ENCODE measurements at regions not wholly inside any gene's neighbourhood (a gene's known extent, or its start where the extent isn't known, plus 50 kb on each side); places are given as distances from the start of the nearest gene placed in this dataset.
"Not testable (repeated sequence)": the region's sequence is repeated elsewhere in the genome, so short reads cannot be mapped to it uniquely, and the experiment has no call there.

DNA sequence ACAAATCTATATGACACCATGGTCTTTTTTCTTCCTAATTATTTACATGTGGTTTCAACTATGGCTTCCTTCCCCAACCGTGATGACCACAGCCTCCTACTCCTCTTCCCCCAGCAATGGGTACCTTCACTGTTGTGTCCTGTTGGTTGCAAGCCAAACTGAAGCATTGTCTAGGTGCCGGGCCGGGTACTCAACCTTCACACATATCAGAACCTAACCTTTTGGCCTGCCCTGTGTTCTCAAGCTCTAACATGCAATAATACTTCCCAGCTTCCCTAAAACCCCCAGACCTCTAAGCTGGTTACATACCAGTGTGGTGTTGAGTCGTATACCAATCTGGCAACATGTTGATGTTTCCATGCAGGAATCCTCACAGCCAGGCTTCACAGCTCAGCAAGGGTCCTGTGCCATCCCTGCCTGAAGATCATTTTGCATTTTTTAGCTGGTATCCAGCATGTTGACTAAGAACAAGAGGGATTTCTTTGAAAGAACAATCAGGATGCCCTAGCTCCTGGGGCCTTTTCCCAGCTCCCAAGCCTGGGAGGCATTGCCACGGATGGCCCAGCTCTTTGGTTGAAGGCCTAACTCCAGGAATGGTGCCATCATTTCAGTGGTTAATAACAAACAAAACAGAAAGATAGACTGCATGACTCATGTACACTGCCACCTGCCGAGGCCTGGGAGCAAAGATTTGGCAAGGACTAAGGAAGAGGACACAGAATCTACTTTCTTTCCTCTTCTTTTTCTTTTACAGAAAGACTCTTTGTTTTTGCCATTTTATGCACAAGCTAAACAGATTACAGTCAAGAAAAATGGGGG lies 373.7 kb upstream of the SALL1 start:
- TF ChIP-seq CTCF (IDR thresholded peaks at IDR 0.05), result no peak
- Histone ChIP-seq H3K36me3 (no peaks in the 10 kb centered on the region), H3K27me3 (replicated peaks; ENCODE audit: insufficient read depth) (no peaks in the 10 kb centered on the region), H3K4me3 (no peak overlapping the region), H3K9me3 (no peaks in the 10 kb centered on the region), H3K27ac (no peak overlapping the region), H3K4me1 (ENCODE audit: control insufficient read depth in 1 of 2, low read depth in 2 of 2) (no peaks in the 10 kb centered on the region)
- DNase-seq (ENCODE audit: low spot score) (no peak), ATAC-seq (ENCODE audit: insufficient number of reproducible peaks, low FRiP score, low read depth) (no peak)

DNA sequence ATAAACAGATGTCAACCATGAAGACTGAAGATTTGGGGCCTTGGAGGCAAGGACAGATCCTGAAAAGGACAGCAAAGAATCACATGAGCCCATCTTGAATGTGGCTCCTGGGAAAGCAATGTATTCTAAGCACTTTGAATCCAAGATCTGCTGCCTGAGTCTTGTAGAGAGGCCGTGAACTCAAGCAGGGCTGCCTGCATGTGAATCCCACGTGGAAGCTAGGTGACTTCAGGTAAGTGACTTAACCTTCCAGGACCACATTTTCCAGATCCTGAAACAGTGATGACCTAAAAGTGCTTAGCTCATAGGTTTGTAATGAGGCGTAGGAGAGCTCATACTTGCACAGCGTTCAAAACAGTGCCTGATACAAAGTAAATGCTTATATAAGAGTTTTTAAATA lies 373.0 kb upstream of the SALL1 start:
- Histone ChIP-seq H3K4me3 (no peak overlapping the region), H3K36me3 (no peaks in the 10 kb centered on the region), H3K9me3 (no peaks in the 10 kb centered on the region), H3K27me3 (replicated peaks; ENCODE audit: insufficient read depth) (no peaks in the 10 kb centered on the region), H3K27ac (no peak overlapping the region), H3K4me1 (ENCODE audit: control insufficient read depth in 1 of 2, low read depth in 2 of 2) (no peaks in the 10 kb centered on the region)
- no peak for ATAC-seq (ENCODE audit: insufficient number of reproducible peaks, low FRiP score, low read depth)
- no peak for TF ChIP-seq CTCF (IDR thresholded peaks at IDR 0.05)
- no peak for DNase-seq (ENCODE audit: low spot score)

- Histone ChIP-seq H3K4me1 (ENCODE audit: control insufficient read depth in 1 of 2, low read depth in 2 of 2) (no peaks in the 10 kb centered on the region), H3K9me3 (no peaks in the 10 kb centered on the region), H3K36me3 (no peaks in the 10 kb centered on the region), H3K27me3 (replicated peaks; ENCODE audit: insufficient read depth) (no peaks in the 10 kb centered on the region), H3K27ac (no peak overlapping the region), H3K4me3 (no peak overlapping the region)
- TF ChIP-seq CTCF (IDR thresholded peaks at IDR 0.05), result no peak
- DNase-seq (ENCODE audit: low spot score) (no peak), ATAC-seq (ENCODE audit: insufficient number of reproducible peaks, low FRiP score, low read depth) (no peak)
Observed at GRCh38 chr16:51523400-51523799, 372.3 kb upstream of the SALL1 start.

DNA sequence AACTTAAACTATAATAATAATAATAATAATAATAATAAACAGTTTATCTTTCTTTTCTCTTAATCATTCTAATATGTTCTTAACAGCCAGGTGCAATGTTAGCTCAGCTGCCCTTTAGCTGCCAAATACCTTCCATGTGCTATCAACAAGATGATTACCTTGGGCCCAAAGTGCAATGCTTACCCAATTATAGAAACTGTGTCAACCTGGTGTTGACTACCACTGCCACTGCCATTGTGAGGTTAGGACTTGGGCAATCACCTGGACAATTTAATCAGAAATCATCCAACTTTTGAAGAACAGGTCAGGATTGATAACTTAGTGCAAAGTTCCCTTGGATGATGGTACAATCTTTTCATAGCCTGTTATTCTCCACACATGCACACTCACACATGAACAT lies 371.8 kb upstream of the SALL1 start:
- Histone ChIP-seq H3K36me3 (no peaks in the 10 kb centered on the region), H3K4me3 (no peak overlapping the region), H3K9me3 (no peaks in the 10 kb centered on the region), H3K27ac (no peak overlapping the region), H3K27me3 (replicated peaks; ENCODE audit: insufficient read depth) (no peaks in the 10 kb centered on the region), H3K4me1 (ENCODE audit: control insufficient read depth in 1 of 2, low read depth in 2 of 2) (no peaks in the 10 kb centered on the region)
- no peak for ATAC-seq (ENCODE audit: insufficient number of reproducible peaks, low FRiP score, low read depth)
- DNase-seq (ENCODE audit: low spot score), result no peak
- no peak for TF ChIP-seq CTCF (IDR thresholded peaks at IDR 0.05)

GRCh38 chr16:51516960-51517359 lies 365.9 kb upstream of the SALL1 start:
- ATAC-seq (ENCODE audit: insufficient number of reproducible peaks, low FRiP score, low read depth); H3K4me3 ChIP-seq; DNase-seq (ENCODE audit: low spot score); H3K27ac ChIP-seq; H3K9me3 ChIP-seq; H3K4me1 ChIP-seq (ENCODE audit: control insufficient read depth in 1 of 2, low read depth in 2 of 2); H3K36me3 ChIP-seq; H3K27me3 ChIP-seq (replicated peaks; ENCODE audit: insufficient read depth): not testable (repeated sequence)

- no peaks in the 10 kb centered on the region for H3K4me1 ChIP-seq (ENCODE audit: control insufficient read depth in 1 of 2, low read depth in 2 of 2)
- no peak overlapping the region for H3K4me3 ChIP-seq
- ATAC-seq (ENCODE audit: insufficient number of reproducible peaks, low FRiP score, low read depth) (no peak), DNase-seq (ENCODE audit: low spot score) (no peak)
- no peaks in the 10 kb centered on the region for H3K36me3 ChIP-seq
- no peaks in the 10 kb centered on the region for H3K9me3 ChIP-seq
- H3K27ac ChIP-seq, result no peak overlapping the region
- H3K27me3 ChIP-seq (replicated peaks; ENCODE audit: insufficient read depth), result no peaks in the 10 kb centered on the region
- TF ChIP-seq CTCF (IDR thresholded peaks at IDR 0.05), result no peak
Observed at GRCh38 chr16:51510416-51510815, 359.3 kb upstream of the SALL1 start.

Measured in thoracic aorta (tissue), 2 donors.